ENCODE measurements at regions not wholly inside any gene's neighbourhood (a gene's known extent, or its start where the extent isn't known, plus 50 kb on each side); places are given as distances from the start of the nearest gene placed in this dataset.

DNA sequence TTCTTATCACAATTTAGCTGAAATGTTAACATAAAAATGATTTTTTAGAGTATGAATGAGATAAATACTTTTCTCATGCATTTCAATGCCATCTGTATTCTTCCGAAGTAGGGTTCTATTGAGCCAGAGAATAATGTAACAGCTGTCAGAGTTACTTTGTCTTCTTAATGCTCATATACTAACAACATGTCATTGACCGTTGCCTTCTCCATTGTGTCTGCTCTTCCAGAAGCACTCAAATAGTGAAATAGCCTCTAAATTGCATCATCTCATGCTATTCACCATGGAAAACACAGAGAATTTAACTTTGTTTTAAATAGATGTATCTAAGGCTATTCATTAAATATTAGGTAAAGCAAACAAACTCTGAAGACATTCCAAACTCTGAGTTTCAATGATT is 1875.9 kb upstream of the CDH9 start:
- TF ChIP-seq CTCF (IDR thresholded peaks at IDR 0.05; ENCODE audit: borderline replicate concordance, extremely low read depth, low read length, poor library complexity, severe bottlenecking): no peak
- no peak for TF ChIP-seq EZH2 (IDR thresholded peaks at IDR 0.05; ENCODE audit: borderline replicate concordance, low read depth, low read length, severe bottlenecking)

Data from DND-41 (cell line).